IMR-90 (cell line): ENCODE measurements at regions not wholly inside any gene's neighbourhood (a gene's known extent, or its start where the extent isn't known, plus 50 kb on each side); places are given as distances from the start of the nearest gene placed in this dataset.

ENCODE experiments used
- ATAC-seq: fragments of 200-7000 bp; cut with Tn5 transposase; 2 replicates; pipeline ENCODE4 v1.9.1; 2020; ENCODE audit warnings: low read depth, mild to moderate bottlenecking, moderate library complexity
- BruUV-seq: library from RNA; stranded (reverse); fragments of 400-500 nt; replicated peaks from 2 replicates; lab custom pipeline; 2021; lab: Mats Ljungman, UMichigan
- CTCF ChIA-PET: fragments of 300-600 bp; formaldehyde crosslinking; extraction: SDS; loops from one replicate; lab custom pipeline; 2021; ENCODE audit warnings: antibody characterized with exemption; lab: Yijun Ruan, JAX
- POLR2A ChIA-PET: fragments of 300-600 bp; sonication (Branson Sonifier 250); formaldehyde crosslinking; loops from one replicate; lab custom pipeline; 2022; ENCODE audit warnings: antibody characterized with exemption; ENCODE audit not compliant: unreplicated experiment; lab: Charles Lee
- DNase-seq: peaks from one replicate; pipeline ENCODE4 v3.0.0; 2013
- H2AFZ ChIP-seq: replicated peaks from 2 replicates; pipeline ENCODE3; 2013; ENCODE audit warnings: low read length, mild to moderate bottlenecking; ENCODE audit not compliant: poor library complexity
- H2AK5ac ChIP-seq: 2 replicates; pipeline ENCODE4 v1.6.1; 2013; ENCODE audit warnings: low read depth, low read length, inconsistent platforms
- H2AK9ac ChIP-seq: replicated peaks from 2 replicates; pipeline ENCODE3; 2013; ENCODE audit warnings: mild to moderate bottlenecking, low read depth, low read length, moderate library complexity; ENCODE audit not compliant: poor library complexity
- H2BK120ac ChIP-seq: 2 replicates; pipeline ENCODE4 v1.6.1; 2013; ENCODE audit warnings: low read depth, low read length, inconsistent platforms
- H2BK15ac ChIP-seq: 3 replicates; pipeline ENCODE4 v1.6.1; 2013; ENCODE audit warnings: low read depth, low read length, inconsistent platforms
- H2BK20ac ChIP-seq: 2 replicates; pipeline ENCODE4 v1.6.1; 2013; ENCODE audit warnings: low read depth, mild to moderate bottlenecking, inconsistent platforms, low read length, moderate library complexity
- H2BK5ac ChIP-seq: 2 replicates; pipeline ENCODE4 v1.6.1; 2013; ENCODE audit warnings: mild to moderate bottlenecking, low read depth, low read length, inconsistent platforms; ENCODE audit not compliant: poor library complexity, severe bottlenecking
- H3K14ac ChIP-seq: replicated peaks from 2 replicates; pipeline ENCODE4 v1.6.1; 2013; ENCODE audit warnings: low read depth, low read length, inconsistent platforms
- H3K18ac ChIP-seq: 2 replicates; pipeline ENCODE4 v1.6.1; 2013; ENCODE audit warnings: low read depth, low read length, control low read depth
- H3K23ac ChIP-seq: 2 replicates; pipeline ENCODE4 v1.6.1; 2013; ENCODE audit warnings: low read depth, low read length, inconsistent platforms
- H3K27ac ChIP-seq: 2 replicates; pipeline ENCODE4 v1.5.1; 2013; ENCODE audit warnings: mild to moderate bottlenecking, control low read depth, low read length; ENCODE audit not compliant: insufficient read depth
- H3K27me3 ChIP-seq: 2 replicates; pipeline ENCODE4 v1.6.1; 2013; ENCODE audit warnings: low read length; ENCODE audit not compliant: control insufficient read depth, insufficient read depth
- H3K36me3 ChIP-seq: 2 replicates; pipeline ENCODE4 v1.6.1; 2013; ENCODE audit warnings: low read length, mixed read lengths; ENCODE audit not compliant: control insufficient read depth, insufficient read depth
- H3K4ac ChIP-seq: 2 replicates; pipeline ENCODE4 v1.6.1; 2013; ENCODE audit warnings: low read depth, low read length, inconsistent platforms
- H3K4me1 ChIP-seq: 2 replicates; pipeline ENCODE4 v1.6.1; 2013; ENCODE audit warnings: low read length, mixed read lengths; ENCODE audit not compliant: control insufficient read depth, insufficient read depth
- H3K4me2 ChIP-seq: 2 replicates; pipeline ENCODE4 v1.6.1; 2013; ENCODE audit warnings: low read depth, mild to moderate bottlenecking, control low read depth, low read length, moderate library complexity
- H3K4me3 ChIP-seq: 2 replicates; pipeline ENCODE4 v1.5.1; 2013; ENCODE audit warnings: low read depth, mild to moderate bottlenecking, control low read depth, low read length, moderate library complexity; ENCODE audit not compliant: insufficient read depth
- H3K56ac ChIP-seq: 2 replicates; pipeline ENCODE4 v1.6.1; 2013; ENCODE audit warnings: low read length, inconsistent platforms; ENCODE audit not compliant: insufficient read depth; ENCODE audit errors: extremely low read depth
- H3K79me1 ChIP-seq, 2 experiments: 2 replicates each; pipeline ENCODE4 v1.6.1; 2013; ENCODE audit warnings: low read length in 2 of 2, inconsistent platforms in 1 of 2, low read depth in 1 of 2
- H3K9ac ChIP-seq: 2 replicates; pipeline ENCODE4 v1.6.1; 2013; ENCODE audit warnings: low read depth, low read length, control low read depth
- H3K9me1 ChIP-seq: 2 replicates; pipeline ENCODE4 v1.6.1; 2013; ENCODE audit warnings: low read length, inconsistent platforms; ENCODE audit not compliant: insufficient read depth
- H3K9me3 ChIP-seq: 2 replicates; pipeline ENCODE4 v1.6.1; 2013; ENCODE audit warnings: low read length; ENCODE audit not compliant: control insufficient read depth, insufficient read depth
- H4K20me1 ChIP-seq: 2 replicates; pipeline ENCODE4 v1.6.1; 2013; ENCODE audit warnings: low read length, inconsistent platforms; ENCODE audit not compliant: insufficient read depth
- H4K5ac ChIP-seq: 2 replicates; pipeline ENCODE4 v1.6.1; 2013; ENCODE audit warnings: mild to moderate bottlenecking, low read depth, low read length, control low read depth
- H4K8ac ChIP-seq, 2 experiments: 2 replicates each; pipeline ENCODE4 v1.6.1; 2013; ENCODE audit warnings: low read depth in 2 of 2, low read length in 2 of 2, control low read depth in 1 of 2, inconsistent platforms in 1 of 2
- H4K91ac ChIP-seq: 2 replicates; pipeline ENCODE4 v1.6.1; 2013; ENCODE audit warnings: low read depth, low read length, inconsistent platforms; ENCODE audit not compliant: insufficient read depth
- BHLHE40 ChIP-seq: fragments of 150-350 bp; IDR thresholded peaks from 2 replicates; pipeline ENCODE4 v1.6.1; 2016; ENCODE audit warnings: mild to moderate bottlenecking, low read depth, low read length
- CEBPB ChIP-seq: IDR thresholded peaks from 2 replicates; pipeline ENCODE4 v1.6.1; 2012; ENCODE audit warnings: low read depth, low read length, improper control_type of control experiment
- CHD1 ChIP-seq: IDR thresholded peaks from 2 replicates; pipeline ENCODE4 v1.6.1; 2012; ENCODE audit warnings: low read depth, low read length, improper control_type of control experiment
- CTCF ChIP-seq: conservative IDR thresholded peaks from 2 replicates; pipeline ENCODE4 v1.5.1; 2012; ENCODE audit warnings: mild to moderate bottlenecking, low read depth, low read length, improper control_type of control experiment
- ELK1 ChIP-seq: fragments of 150-350 bp; IDR thresholded peaks from 2 replicates; pipeline ENCODE4 v1.6.1; 2016; ENCODE audit warnings: low read depth, mild to moderate bottlenecking, low read length, moderate library complexity, borderline replicate concordance
- FOS ChIP-seq: fragments of 150-350 bp; IDR thresholded peaks from 2 replicates; pipeline ENCODE4 v1.6.1; 2016; ENCODE audit warnings: low read depth, low read length
- MAFK ChIP-seq: IDR thresholded peaks from 2 replicates; pipeline ENCODE4 v1.6.1; 2012; ENCODE audit warnings: low read depth, low read length, improper control_type of control experiment
- MAZ ChIP-seq: IDR thresholded peaks from 2 replicates; pipeline ENCODE4 v1.6.1; 2012; ENCODE audit warnings: low read depth, mild to moderate bottlenecking, low read length, improper control_type of control experiment, moderate library complexity, borderline replicate concordance
- MXI1 ChIP-seq: IDR thresholded peaks from 2 replicates; pipeline ENCODE4 v1.6.1; 2012; ENCODE audit warnings: low read depth, mild to moderate bottlenecking, low read length, moderate library complexity, borderline replicate concordance
- NFE2L2 ChIP-seq: fragments of 150-350 bp; IDR thresholded peaks from 2 replicates; pipeline ENCODE4 v1.6.1; 2016; ENCODE audit warnings: low read depth, mild to moderate bottlenecking, low read length
- POLR2A ChIP-seq: IDR thresholded peaks from 2 replicates; pipeline ENCODE4 v1.6.1; 2012; ENCODE audit warnings: mild to moderate bottlenecking, low read depth, low read length
- RAD21 ChIP-seq: IDR thresholded peaks from 2 replicates; pipeline ENCODE4 v1.6.1; 2012; ENCODE audit warnings: low read length, improper control_type of control experiment
- RCOR1 ChIP-seq: IDR thresholded peaks from 2 replicates; pipeline ENCODE4 v1.6.1; 2012; ENCODE audit warnings: mild to moderate bottlenecking, low read length, improper control_type of control experiment; ENCODE audit not compliant: insufficient replicate concordance
- RFX5 ChIP-seq: IDR thresholded peaks from 2 replicates; pipeline ENCODE4 v1.8.0; 2012; ENCODE audit warnings: low read depth, mild to moderate bottlenecking, low read length, moderate library complexity
- SMC3 ChIP-seq: fragments of 150-350 bp; IDR thresholded peaks from 2 replicates; pipeline ENCODE4 v1.6.1; 2016; ENCODE audit warnings: low read depth, mild to moderate bottlenecking, antibody characterized with exemption, low read length, moderate library complexity
- USF2 ChIP-seq: fragments of 150-350 bp; IDR thresholded peaks from 2 replicates; pipeline ENCODE4 v1.6.1; 2017; ENCODE audit warnings: mild to moderate bottlenecking, antibody characterized with exemption, low read length, low read depth
- WGBS, 2 experiments: methylation state at CpG; one replicate each; pipeline versions ENCODE4 v1.1.5 to v1.1.7; 2013; ENCODE audit warnings: missing lambda C conversion rate in 2 of 2; ENCODE audit not compliant: insufficient read length in 1 of 2; ENCODE audit errors: extremely low coverage in 2 of 2; 5-methylcytosine and 5-hydroxymethylcytosine counted together
- dilution Hi-C: fragments of 300-500 bp; cut with HindIII; formaldehyde crosslinking; loops from one replicate; pipeline ENCODE4 v1.14.3; 2018; ENCODE audit warnings: low sequenced_read_pairs; ENCODE audit not compliant: unreplicated experiment
- in situ Hi-C: fragments of 300-500 bp; cut with MboI; formaldehyde crosslinking; loops from 3 replicates; pipeline ENCODE4 v1.14.3; 2019; ENCODE audit warnings: low sequenced_read_pairs, inconsistent platforms, mixed read lengths
- intact Hi-C: fragments of 100-400 bp; cut with micrococcal nuclease; formaldehyde crosslinking; loops from 2 replicates; pipeline ENCODE4 v1.10.0; 2022

GRCh38 chr5:32951878-32952277, 240.8 kb downstream of the NPR3 start:
- H3K56ac ChIP-seq = no peak overlapping the region
- no peaks in the 10 kb centered on the region for H3K36me3 ChIP-seq
- WGBS, 2 experiments = no CpG with 5 or more reads among the region's 2 CpGs
- DNase-seq (no peak), ATAC-seq (no peak)
- H3K9ac ChIP-seq = no peak overlapping the region
- TF ChIP-seq CTCF (no peak), MAZ (no peak), RCOR1 (no peak), RFX5 (no peak), NFE2L2 (no peak), CHD1 (no peak), POLR2A (no peak), MXI1 (no peak), MAFK (no peak), RAD21 (no peak), FOS (no peak), SMC3 (no peak), USF2 (no peak), CEBPB (no peak), ELK1 (no peak), BHLHE40 (no peak)
- dilution Hi-C loops = no loop called here
- no peak overlapping the region for H3K23ac ChIP-seq
- H4K20me1 ChIP-seq = no peaks in the 10 kb centered on the region
- no peaks in the 10 kb centered on the region; the same call in 1 of the 2 replicates for H3K9me1 ChIP-seq
- no peak overlapping the region for H2BK15ac ChIP-seq
- H3K18ac ChIP-seq = no peak overlapping the region
- no peak overlapping the region for H3K27ac ChIP-seq
- H3K27me3 ChIP-seq = no peaks in the 10 kb centered on the region
- no peak overlapping the region for H3K4ac ChIP-seq
- H3K9me3 ChIP-seq = no peaks in the 10 kb centered on the region
- CTCF ChIA-PET = no interaction called here
- no peak overlapping the region for H2AFZ ChIP-seq
- no peak overlapping the region for H2AK9ac ChIP-seq
- in situ Hi-C loops = no loop called here
- H3K4me1 ChIP-seq = no peaks in the 10 kb centered on the region
- no peak overlapping the region for H2BK120ac ChIP-seq
- no peaks in the 10 kb centered on the region for H3K79me1 ChIP-seq
- H2AK5ac ChIP-seq = no peak overlapping the region
- H3K14ac ChIP-seq = no peak overlapping the region
- no TSS peak for BruUV-seq
- H3K4me2 ChIP-seq = no peak overlapping the region
- no peak overlapping the region for H4K91ac ChIP-seq
- intact Hi-C loops = no loop called here
- POLR2A ChIA-PET = no interaction called here
- H2BK20ac ChIP-seq = no peak overlapping the region
- no peak overlapping the region for H4K5ac ChIP-seq
- H2BK5ac ChIP-seq = no peak overlapping the region
- H4K8ac ChIP-seq = no peak overlapping the region
- no peak overlapping the region for H3K4me3 ChIP-seq
